ENCODE measurements at regions not wholly inside any gene's neighbourhood (a gene's known extent, or its start where the extent isn't known, plus 50 kb on each side); places are given as distances from the start of the nearest gene placed in this dataset.

DNA sequence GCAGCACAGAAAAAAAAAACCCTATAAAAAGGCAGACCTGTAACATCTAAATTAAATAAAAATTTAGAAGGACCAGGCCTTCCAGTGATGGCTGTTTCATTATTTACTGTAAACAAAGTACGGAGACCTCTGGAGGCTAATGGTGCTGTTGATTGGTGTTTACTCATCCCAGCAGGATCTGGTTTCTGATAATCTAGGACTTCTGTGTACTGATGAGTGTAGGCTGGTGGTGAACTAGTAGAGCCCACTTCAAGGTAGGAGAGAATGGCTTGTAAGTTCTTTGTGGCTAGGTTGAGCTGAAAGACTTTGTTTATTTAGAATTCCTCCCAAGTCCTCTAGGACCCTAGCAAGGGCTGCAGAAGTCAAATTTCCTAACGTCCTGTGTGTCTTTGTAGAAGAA lies 398.1 kb upstream of the PITX2 start:
- Histone ChIP-seq H3K4me3 (no peak overlapping the region), H3K4me1 (ENCODE audit: insufficient read depth) (no peaks in the 10 kb centered on the region), H3K9me3 (ENCODE audit: low read depth) (no peaks in the 10 kb centered on the region), H4K20me1 (ENCODE audit: insufficient read depth, poor library complexity, severe bottlenecking) (no peaks in the 10 kb centered on the region), H3K27me3 (no peaks in the 10 kb centered on the region), H3K79me2 (no peaks in the 10 kb centered on the region), H3K4me2 (no peak overlapping the region), H3K36me3 (replicated peaks; ENCODE audit: insufficient read depth, low read depth) (no peaks in the 10 kb centered on the region), H3K9me2 (replicated peaks; ENCODE audit: insufficient read depth) (no peaks in the 10 kb centered on the region), H2AFZ (no peak overlapping the region), H3K27ac (no peak overlapping the region)
- 35% methylated on average over 2 of the region's 2 CpGs for WGBS (ENCODE audit: low lambda C conversion rate, missing lambda C conversion rate)
- TF ChIP-seq EZH2phosphoT487 (IDR thresholded peaks at IDR 0.05; ENCODE audit: low read depth, severe bottlenecking, unreplicated experiment) (no peak), EZH2 (IDR thresholded peaks at IDR 0.05; ENCODE audit: borderline replicate concordance) (no peak)
- TF ChIP-seq, protein P1, sequence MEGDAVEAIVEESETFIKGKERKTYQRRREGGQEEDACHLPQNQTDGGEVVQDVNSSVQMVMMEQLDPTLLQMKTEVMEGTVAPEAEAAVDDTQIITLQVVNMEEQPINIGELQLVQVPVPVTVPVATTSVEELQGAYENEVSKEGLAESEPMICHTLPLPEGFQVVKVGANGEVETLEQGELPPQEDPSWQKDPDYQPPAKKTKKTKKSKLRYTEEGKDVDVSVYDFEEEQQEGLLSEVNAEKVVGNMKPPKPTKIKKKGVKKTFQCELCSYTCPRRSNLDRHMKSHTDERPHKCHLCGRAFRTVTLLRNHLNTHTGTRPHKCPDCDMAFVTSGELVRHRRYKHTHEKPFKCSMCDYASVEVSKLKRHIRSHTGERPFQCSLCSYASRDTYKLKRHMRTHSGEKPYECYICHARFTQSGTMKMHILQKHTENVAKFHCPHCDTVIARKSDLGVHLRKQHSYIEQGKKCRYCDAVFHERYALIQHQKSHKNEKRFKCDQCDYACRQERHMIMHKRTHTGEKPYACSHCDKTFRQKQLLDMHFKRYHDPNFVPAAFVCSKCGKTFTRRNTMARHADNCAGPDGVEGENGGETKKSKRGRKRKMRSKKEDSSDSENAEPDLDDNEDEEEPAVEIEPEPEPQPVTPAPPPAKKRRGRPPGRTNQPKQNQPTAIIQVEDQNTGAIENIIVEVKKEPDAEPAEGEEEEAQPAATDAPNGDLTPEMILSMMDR (IDR thresholded peaks at IDR 0.05; ENCODE audit: poor library complexity) = no peak
- no peak for DNase-seq (ENCODE audit: low spot score)

DNA sequence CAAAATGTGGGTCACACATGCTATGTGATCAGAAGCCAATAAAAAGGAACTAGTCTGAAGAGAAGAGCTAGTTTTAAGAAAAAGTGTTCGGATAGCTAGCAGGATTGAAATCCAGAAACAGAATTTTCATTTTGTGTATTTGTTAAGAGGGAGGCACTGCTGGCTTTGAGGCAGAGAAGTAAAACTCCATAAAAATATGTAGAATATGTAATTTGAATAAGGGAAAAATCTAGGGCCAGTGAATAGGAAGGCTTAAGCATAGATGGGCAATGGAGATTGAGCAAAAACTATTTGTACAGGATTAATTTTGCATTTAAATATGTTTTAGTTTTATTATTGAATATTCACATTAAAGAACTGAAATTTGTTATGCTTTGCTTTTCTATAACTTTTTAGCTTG lies 399.9 kb upstream of the PITX2 start:
- no peaks in the 10 kb centered on the region for H3K27me3 ChIP-seq
- no peaks in the 10 kb centered on the region for H3K9me2 ChIP-seq (replicated peaks; ENCODE audit: insufficient read depth)
- H3K27ac ChIP-seq = no peak overlapping the region
- no peak overlapping the region for H3K4me3 ChIP-seq
- no peaks in the 10 kb centered on the region for H4K20me1 ChIP-seq (ENCODE audit: insufficient read depth, poor library complexity, severe bottlenecking)
- H3K79me2 ChIP-seq = no peaks in the 10 kb centered on the region
- DNase-seq (ENCODE audit: low spot score) = no peak
- WGBS (ENCODE audit: low lambda C conversion rate, missing lambda C conversion rate) = 100% methylated on average over 1 of the region's 1 CpG
- H2AFZ ChIP-seq = no peak overlapping the region
- no peaks in the 10 kb centered on the region for H3K4me1 ChIP-seq (ENCODE audit: insufficient read depth)
- no peak for TF ChIP-seq EZH2phosphoT487 (IDR thresholded peaks at IDR 0.05; ENCODE audit: low read depth, severe bottlenecking, unreplicated experiment)
- TF ChIP-seq, protein P1 (IDR thresholded peaks at IDR 0.05; ENCODE audit: poor library complexity) = no peak
- TF ChIP-seq EZH2 (IDR thresholded peaks at IDR 0.05; ENCODE audit: borderline replicate concordance) = no peak
- no peaks in the 10 kb centered on the region for H3K36me3 ChIP-seq (replicated peaks; ENCODE audit: insufficient read depth, low read depth)
- no peak overlapping the region for H3K4me2 ChIP-seq
- no peaks in the 10 kb centered on the region for H3K9me3 ChIP-seq (ENCODE audit: low read depth)

DNA sequence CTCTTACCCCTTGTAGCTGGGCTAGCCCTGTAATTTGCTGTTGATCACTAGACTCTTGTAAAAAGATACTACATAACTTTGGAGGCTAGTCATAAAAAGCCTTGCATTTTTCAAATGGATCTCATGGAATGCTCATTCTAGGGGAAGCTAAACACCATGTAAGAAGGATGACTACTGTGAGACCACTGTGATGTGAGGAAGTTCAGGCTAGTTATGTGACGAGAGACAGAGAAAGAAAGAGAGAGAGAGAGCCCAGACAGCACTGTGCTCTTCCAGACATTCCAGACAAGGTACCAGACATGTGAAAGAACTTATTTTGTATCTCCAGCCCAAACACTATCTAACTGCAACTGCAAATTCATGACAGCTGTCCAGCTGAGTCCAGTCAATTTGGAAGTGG lies 404.6 kb upstream of the PITX2 start:
- no peak overlapping the region for H3K4me2 ChIP-seq
- 21% methylated on average over 1 of the region's 1 CpG for WGBS (ENCODE audit: low lambda C conversion rate, missing lambda C conversion rate)

More for the DNA sequence above, 404.6 kb upstream of the PITX2 start:
- TF ChIP-seq EZH2 (IDR thresholded peaks at IDR 0.05; ENCODE audit: borderline replicate concordance) (no peak), EZH2phosphoT487 (IDR thresholded peaks at IDR 0.05; ENCODE audit: low read depth, severe bottlenecking, unreplicated experiment) (no peak)
- TF ChIP-seq, protein P1 (IDR thresholded peaks at IDR 0.05; ENCODE audit: poor library complexity) = no peak
- no peaks in the 10 kb centered on the region for H3K4me1 ChIP-seq (ENCODE audit: insufficient read depth)
- no peaks in the 10 kb centered on the region for H4K20me1 ChIP-seq (ENCODE audit: insufficient read depth, poor library complexity, severe bottlenecking)
- no peaks in the 10 kb centered on the region for H3K9me2 ChIP-seq (replicated peaks; ENCODE audit: insufficient read depth)
- no peak for DNase-seq (ENCODE audit: low spot score)
- no peak overlapping the region for H3K27ac ChIP-seq
- no peaks in the 10 kb centered on the region for H3K9me3 ChIP-seq (ENCODE audit: low read depth)
- H3K36me3 ChIP-seq (replicated peaks; ENCODE audit: insufficient read depth, low read depth) = no peaks in the 10 kb centered on the region
- no peak overlapping the region for H3K4me3 ChIP-seq
- H3K27me3 ChIP-seq = no peaks in the 10 kb centered on the region
- no peaks in the 10 kb centered on the region for H3K79me2 ChIP-seq
- H2AFZ ChIP-seq = no peak overlapping the region
